Brain microvascular endothelial cell (primary cell): ENCODE measurements at regions not wholly inside any gene's neighbourhood (a gene's known extent, or its start where the extent isn't known, plus 50 kb on each side); places are given as distances from the start of the nearest gene placed in this dataset.

ENCODE experiments used
- DNase-seq: peaks from one replicate; pipeline ENCODE4 v3.0.0-alpha.2; 2020
- H3K27ac ChIP-seq: fragments of 250-450 bp; sonication (Bioruptor Pico); 2 replicates; pipeline ENCODE4 v1.5.1; 2020; ENCODE audit warnings: mild to moderate bottlenecking, moderate library complexity
- H3K27me3 ChIP-seq: fragments of 250-450 bp; sonication (Bioruptor Pico); replicated peaks from 2 replicates; pipeline ENCODE4 v1.5.1; 2020; ENCODE audit warnings: mild to moderate bottlenecking
- H3K36me3 ChIP-seq: fragments of 250-450 bp; sonication (Bioruptor Pico); replicated peaks from 2 replicates; pipeline ENCODE4 v1.5.1; 2020; ENCODE audit warnings: mild to moderate bottlenecking
- H3K4me3 ChIP-seq: 2 replicates; pipeline ENCODE4 v1.5.1; 2011; ENCODE audit warnings: low read depth, mild to moderate bottlenecking, control low read depth, low read length, moderate library complexity
- in situ Hi-C: cut with HindIII; loops from 2 replicates; pipeline ENCODE4 v1.10.0; 2017; ENCODE audit warnings: low sequenced_read_pairs, low pct_ligation_motif_present
- TF ChIP-seq, protein P1 (sequence below): IDR thresholded peaks from 2 replicates; pipeline ENCODE4 v1.5.1; 2011; ENCODE audit warnings: low read depth, mild to moderate bottlenecking, moderate library complexity, low read length, control low read depth, inconsistent platforms; ENCODE audit errors: missing control alignments

DNA sequence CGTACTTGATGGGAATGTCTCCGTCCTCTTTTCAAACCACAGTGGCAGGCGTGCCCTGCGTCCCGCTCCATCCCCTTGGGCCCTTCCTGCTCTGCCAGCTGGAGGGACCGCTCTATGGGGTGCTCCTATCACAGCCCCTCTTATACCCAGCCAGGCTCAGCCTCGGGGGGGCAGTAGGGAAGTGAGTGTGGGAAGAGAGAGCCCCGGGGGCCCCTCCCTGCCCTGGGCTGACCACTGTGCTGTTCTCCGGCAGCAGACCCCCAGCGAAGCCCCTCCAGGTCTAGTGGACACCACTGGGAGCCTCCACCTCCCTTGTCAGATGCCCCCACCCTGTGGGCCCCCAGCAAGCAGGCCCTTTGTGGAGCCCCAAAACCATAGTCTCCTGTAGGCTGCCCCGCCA, 572.5 kb downstream of the BRD1 start:
- DNase-seq = no peak
- H3K4me3 ChIP-seq = no peak overlapping the region
- no peaks in the 10 kb centered on the region for H3K36me3 ChIP-seq
- no peak overlapping the region for H3K27ac ChIP-seq
- TF ChIP-seq, protein P1, sequence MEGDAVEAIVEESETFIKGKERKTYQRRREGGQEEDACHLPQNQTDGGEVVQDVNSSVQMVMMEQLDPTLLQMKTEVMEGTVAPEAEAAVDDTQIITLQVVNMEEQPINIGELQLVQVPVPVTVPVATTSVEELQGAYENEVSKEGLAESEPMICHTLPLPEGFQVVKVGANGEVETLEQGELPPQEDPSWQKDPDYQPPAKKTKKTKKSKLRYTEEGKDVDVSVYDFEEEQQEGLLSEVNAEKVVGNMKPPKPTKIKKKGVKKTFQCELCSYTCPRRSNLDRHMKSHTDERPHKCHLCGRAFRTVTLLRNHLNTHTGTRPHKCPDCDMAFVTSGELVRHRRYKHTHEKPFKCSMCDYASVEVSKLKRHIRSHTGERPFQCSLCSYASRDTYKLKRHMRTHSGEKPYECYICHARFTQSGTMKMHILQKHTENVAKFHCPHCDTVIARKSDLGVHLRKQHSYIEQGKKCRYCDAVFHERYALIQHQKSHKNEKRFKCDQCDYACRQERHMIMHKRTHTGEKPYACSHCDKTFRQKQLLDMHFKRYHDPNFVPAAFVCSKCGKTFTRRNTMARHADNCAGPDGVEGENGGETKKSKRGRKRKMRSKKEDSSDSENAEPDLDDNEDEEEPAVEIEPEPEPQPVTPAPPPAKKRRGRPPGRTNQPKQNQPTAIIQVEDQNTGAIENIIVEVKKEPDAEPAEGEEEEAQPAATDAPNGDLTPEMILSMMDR = no peak
- no peaks in the 10 kb centered on the region for H3K27me3 ChIP-seq
- in situ Hi-C loops = no loop called here

DNA sequence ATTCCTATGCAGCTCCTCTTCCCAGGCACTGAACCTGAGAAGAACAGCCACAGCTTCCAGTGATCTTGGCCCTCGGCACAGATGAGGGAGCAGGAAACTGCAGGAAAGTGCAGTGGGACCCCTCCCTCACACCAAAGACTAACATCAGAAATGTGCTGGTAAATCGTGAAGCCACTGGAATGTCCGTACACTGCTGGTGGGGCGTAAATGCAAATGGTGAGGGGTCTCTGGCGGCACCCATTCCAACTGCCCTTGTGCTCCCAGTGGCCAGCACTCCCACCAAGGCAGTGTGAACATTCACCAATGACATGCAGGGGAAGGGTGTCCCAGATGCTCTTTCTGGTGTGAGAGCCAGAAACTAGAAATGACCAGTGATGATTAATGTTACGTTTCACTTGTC, 574.0 kb downstream of the BRD1 start:
- H3K36me3 ChIP-seq = no peaks in the 10 kb centered on the region
- H3K27ac ChIP-seq = no peak overlapping the region
- DNase-seq = no peak
- in situ Hi-C loops = no loop called here
- no peaks in the 10 kb centered on the region for H3K27me3 ChIP-seq
- TF ChIP-seq, protein P1 = no peak
- H3K4me3 ChIP-seq = no peak overlapping the region

DNA sequence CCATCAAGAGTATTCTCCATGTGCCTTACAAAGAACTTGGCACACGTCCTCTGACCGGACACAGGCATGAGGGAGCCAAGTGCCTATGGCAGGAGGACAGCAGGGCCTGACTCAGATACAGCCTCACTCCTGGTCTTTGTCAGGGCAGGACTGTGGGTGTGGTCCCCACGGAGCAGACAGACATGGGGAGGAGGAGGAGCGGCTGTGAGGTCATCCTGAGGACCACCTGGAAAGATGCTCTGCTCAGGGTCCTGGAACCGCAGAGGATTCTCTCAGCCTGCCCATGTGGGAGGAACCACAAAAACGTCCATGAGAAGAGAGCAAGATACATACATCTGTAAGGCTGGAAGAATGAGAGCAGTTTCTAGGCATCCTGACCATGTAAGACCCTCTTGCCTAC, 576.3 kb downstream of the BRD1 start:
- no peak overlapping the region for H3K4me3 ChIP-seq
- in situ Hi-C loops = no loop called here

DNA sequence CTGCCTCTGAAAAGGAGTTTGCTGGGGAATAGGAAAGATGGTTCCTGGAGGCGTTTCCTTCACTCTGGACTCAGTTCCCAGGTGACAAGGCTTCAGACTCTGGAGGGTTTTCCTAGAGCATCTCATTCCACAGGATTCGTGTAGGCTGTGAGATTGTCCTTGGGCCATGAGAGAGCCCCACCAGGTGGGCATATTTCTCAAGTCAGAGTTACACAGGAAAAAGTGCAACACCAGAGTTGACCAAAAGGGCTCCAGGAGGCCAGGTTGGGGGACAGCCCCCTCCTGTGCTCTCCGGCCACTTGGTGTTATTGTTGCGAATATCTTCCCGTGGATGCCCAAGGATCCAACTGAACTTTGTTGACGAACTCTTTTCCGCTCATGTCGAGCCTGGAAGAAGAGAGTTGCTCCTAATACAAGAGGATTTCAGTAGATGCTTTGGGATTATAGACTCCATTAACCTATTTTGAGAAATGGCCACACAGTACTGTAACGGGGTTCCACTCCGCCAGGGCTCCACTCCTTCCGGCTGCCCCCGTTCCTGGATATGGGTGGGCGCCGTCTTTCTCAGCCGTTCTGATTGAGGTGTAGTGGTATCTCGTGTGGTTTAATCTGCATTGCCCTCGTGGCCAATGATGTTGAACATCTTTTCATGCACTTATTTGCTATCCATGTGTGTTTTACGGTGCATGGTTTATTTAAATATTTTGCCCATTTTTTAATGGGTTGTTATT, 580.3 kb downstream of the BRD1 start:
- TF ChIP-seq, protein P1 = no peak
- in situ Hi-C loops = no loop called here
- Histone ChIP-seq H3K4me3 (no peak overlapping the region), H3K36me3 (no peaks in the 10 kb centered on the region), H3K27ac (no peak overlapping the region), H3K27me3 (no peaks in the 10 kb centered on the region)
- no peak for DNase-seq

More for the DNA sequence above, 576.3 kb downstream of the BRD1 start:
- Histone ChIP-seq H3K36me3 (no peaks in the 10 kb centered on the region), H3K27me3 (no peaks in the 10 kb centered on the region), H3K27ac (no peak overlapping the region)
- DNase-seq = no peak
- TF ChIP-seq, protein P1 = no peak

DNA sequence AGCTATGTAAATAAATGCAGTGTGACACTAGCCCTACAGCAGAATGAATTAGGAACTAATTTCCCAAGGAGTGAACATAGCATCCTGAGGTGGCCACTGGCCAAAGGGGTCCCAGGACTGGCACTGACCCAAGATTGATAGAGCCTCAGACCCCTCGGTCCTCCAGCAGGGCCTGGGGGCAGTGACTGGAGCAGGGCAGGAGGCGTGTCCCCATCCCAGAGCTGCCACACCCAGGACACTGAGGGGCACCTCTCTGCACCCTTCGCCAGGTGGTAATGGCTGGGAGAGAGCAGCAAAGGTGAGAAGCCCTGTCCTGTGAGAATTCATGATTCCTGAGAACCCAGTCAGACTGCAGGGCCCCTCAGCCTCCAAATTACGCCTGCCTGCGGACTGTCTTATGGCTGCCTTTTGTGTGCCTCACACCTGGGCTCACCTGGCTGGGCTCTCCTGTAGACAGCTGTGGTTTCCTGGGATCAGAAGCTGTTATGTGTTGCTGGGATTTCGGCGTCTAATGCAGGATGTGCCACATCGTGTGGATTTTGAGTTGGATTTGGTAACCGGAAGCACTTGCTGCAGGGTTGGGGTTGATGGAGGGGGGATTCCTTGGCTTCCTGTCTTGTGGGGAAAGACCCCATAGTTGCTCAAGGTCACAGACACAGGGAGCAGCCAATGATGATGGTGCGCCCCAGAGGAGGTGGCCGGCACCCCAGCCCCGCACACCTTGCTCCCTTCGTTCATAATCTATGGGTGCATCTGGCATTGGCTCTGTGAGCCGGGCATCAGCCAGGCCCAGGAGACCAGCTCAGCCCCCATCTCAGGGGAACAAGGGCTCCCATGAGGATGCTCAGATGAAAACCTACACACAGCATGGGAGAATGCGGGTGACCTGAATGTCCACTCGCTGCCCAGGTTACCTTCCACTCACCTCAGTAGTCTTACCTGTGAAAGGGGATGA, 582.9 kb downstream of the BRD1 start:
- DNase-seq = no peak
- TF ChIP-seq, protein P1 = no peak
- Histone ChIP-seq H3K27me3 (no peaks in the 10 kb centered on the region), H3K27ac (no peak overlapping the region), H3K4me3 (no peak overlapping the region), H3K36me3 (no peaks in the 10 kb centered on the region)
- in situ Hi-C loops = no loop called here
